Upper lobe of right lung (tissue), 1 donor: ENCODE measurements at regions not wholly inside any gene's neighbourhood (a gene's known extent, or its start where the extent isn't known, plus 50 kb on each side); places are given as distances from the start of the nearest gene placed in this dataset.

ENCODE experiments used
- ATAC-seq: fragments of 200-7000 bp; cut with Tn5 transposase; one replicate; pipeline ENCODE4 v1.9.1; 2020; ENCODE audit warnings: mild to moderate bottlenecking, moderate library complexity
- DNase-seq: peaks from one replicate; pipeline ENCODE4 v3.0.0-alpha.2; 2020
- H3K27ac ChIP-seq: fragments of 200-600 bp; one replicate; pipeline ENCODE4 v1.8.0; 2022
- H3K27me3 ChIP-seq: fragments of 200-600 bp; one replicate; pipeline ENCODE4 v1.8.0; 2022; ENCODE audit warnings: mild to moderate bottlenecking
- H3K36me3 ChIP-seq: fragments of 200-600 bp; one replicate; pipeline ENCODE4 v1.8.0; 2022
- H3K4me1 ChIP-seq: fragments of 200-600 bp; one replicate; pipeline ENCODE4 v1.8.0; 2022
- H3K4me3 ChIP-seq: fragments of 200-600 bp; one replicate; pipeline ENCODE4 v1.8.0; 2022; ENCODE audit warnings: mild to moderate bottlenecking
- H3K9me3 ChIP-seq: fragments of 200-600 bp; one replicate; pipeline ENCODE4 v1.8.0; 2022
- CTCF ChIP-seq: fragments of 200-600 bp; IDR thresholded peaks from one replicate; pipeline ENCODE4 v1.8.0; 2022; ENCODE audit warnings: antibody characterized with exemption
- intact Hi-C: fragments of 100-400 bp; cut with DNase I; formaldehyde crosslinking; loops from one replicate; pipeline ENCODE4 v1.11.0; 2022
- donor health status: DM: no; HTN: yes; CAD: no; lungs with severe emphysema.

DNA sequence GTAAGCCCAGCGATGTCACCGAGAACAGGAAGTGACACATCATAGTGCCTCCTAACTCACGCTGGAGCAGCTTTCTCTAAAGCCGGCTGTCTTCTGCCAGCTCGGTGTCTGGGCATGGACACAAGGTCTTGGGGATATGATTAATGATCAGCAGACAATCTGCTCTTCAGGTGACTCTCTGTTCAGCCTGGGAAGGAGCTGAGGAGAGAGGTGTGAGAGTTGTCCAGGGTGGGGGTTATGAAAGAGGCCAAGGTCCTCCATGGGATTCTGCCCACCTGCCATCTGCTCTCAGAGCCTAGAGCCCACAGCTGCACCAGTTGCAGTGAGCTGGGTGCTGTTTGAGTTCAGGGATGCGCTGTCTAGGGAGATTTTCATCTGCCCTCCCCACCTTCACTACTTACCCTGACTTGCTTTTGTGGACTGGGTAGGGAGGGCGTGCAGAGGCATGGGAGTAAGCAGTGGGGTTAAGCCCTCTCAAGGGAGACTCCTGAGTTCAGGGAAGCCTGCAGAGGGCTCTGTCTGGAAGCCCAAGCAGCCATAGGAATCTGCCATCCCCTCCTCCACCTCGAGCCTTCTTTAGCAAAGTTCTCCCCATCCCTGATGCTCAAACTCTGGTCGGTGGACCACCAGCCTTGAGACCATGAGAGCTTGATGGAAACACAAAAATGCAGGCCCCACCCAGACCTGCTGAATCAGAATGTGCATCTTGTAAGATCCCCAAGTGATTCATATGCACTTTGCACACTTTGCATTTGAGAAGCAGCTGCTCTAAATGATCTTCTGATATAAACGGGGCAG is 539.7 kb downstream of the RFC3 start:
- ATAC-seq (no peak), DNase-seq (no peak)
- H3K4me1 ChIP-seq = no peaks in the 10 kb centered on the region
- no peak for TF ChIP-seq CTCF
- no peaks in the 10 kb centered on the region for H3K9me3 ChIP-seq
- no peaks in the 10 kb centered on the region for H3K27me3 ChIP-seq
- no peaks in the 10 kb centered on the region for H3K36me3 ChIP-seq
- intact Hi-C loops = no loop called here
- no peak overlapping the region for H3K27ac ChIP-seq
- no peak overlapping the region for H3K4me3 ChIP-seq

DNA sequence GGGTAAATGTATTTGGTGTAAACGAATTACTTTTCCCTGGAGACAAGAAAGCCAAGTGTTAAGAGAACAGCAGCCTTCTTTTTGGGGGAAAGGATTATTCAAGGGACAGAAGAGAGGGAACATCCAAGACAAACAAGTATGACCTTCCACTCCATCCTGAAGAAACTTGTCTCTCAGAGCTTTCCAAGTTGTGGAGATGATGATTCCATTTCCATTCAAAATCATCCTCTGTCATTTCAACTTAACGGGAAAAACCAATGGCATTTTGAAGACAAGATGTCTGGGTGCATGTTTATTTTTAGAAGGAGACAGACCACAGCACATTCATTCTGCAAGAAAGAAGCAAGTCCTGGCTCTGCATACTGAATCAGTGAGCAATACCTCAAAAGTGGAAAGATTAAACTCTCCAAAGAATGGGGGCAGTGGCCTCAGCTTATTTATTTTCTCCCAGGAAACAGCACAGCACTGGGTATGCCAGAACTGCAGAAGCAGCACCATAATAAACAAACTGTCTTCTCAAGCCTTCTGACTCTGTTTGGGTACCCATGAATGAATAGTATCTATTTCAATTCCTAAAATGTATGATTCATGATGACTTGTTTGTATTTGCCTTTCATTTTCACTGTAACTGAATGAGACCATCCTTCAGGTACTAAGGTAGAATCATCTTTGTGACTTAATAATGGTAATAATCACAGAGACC is 541.0 kb downstream of the RFC3 start:
- H3K4me3 ChIP-seq = no peak overlapping the region
- no peaks in the 10 kb centered on the region for H3K27me3 ChIP-seq
- H3K27ac ChIP-seq = no peak overlapping the region
- no peaks in the 10 kb centered on the region for H3K4me1 ChIP-seq
- no peak for TF ChIP-seq CTCF
- no peak for DNase-seq
- intact Hi-C loops = no loop called here
- no peaks in the 10 kb centered on the region for H3K9me3 ChIP-seq
- no peak for ATAC-seq
- no peaks in the 10 kb centered on the region for H3K36me3 ChIP-seq

- no peaks in the 10 kb centered on the region for H3K36me3 ChIP-seq
- no peak for TF ChIP-seq CTCF
- ATAC-seq (no peak), DNase-seq (no peak)
- no peaks in the 10 kb centered on the region for H3K9me3 ChIP-seq
- intact Hi-C loops = no loop called here
- H3K4me1 ChIP-seq = no peaks in the 10 kb centered on the region
- no peak overlapping the region for H3K4me3 ChIP-seq
- no peak overlapping the region for H3K27ac ChIP-seq
- H3K27me3 ChIP-seq = no peaks in the 10 kb centered on the region
Measured at GRCh38 chr13:34360702-34361101, 542.8 kb downstream of the RFC3 start.

- H3K27ac ChIP-seq = no peak overlapping the region
- ATAC-seq (no peak), DNase-seq (no peak)
- no peak overlapping the region for H3K4me3 ChIP-seq
- no peaks in the 10 kb centered on the region for H3K27me3 ChIP-seq
- no peaks in the 10 kb centered on the region for H3K36me3 ChIP-seq
- H3K4me1 ChIP-seq = no peaks in the 10 kb centered on the region
- intact Hi-C loops = no loop called here
- no peak for TF ChIP-seq CTCF
- H3K9me3 ChIP-seq = no peaks in the 10 kb centered on the region
Measured at GRCh38 chr13:34361560-34361959, 543.6 kb downstream of the RFC3 start.

- intact Hi-C loops = no loop called here
- no peak overlapping the region for H3K4me3 ChIP-seq
- no peaks in the 10 kb centered on the region for H3K27me3 ChIP-seq
- DNase-seq (no peak), ATAC-seq (no peak)
- no peaks in the 10 kb centered on the region for H3K4me1 ChIP-seq
- no peak overlapping the region for H3K27ac ChIP-seq
- no peaks in the 10 kb centered on the region for H3K9me3 ChIP-seq
- H3K36me3 ChIP-seq = no peaks in the 10 kb centered on the region
- TF ChIP-seq CTCF = no peak
Measured at GRCh38 chr13:34363266-34363665, 545.3 kb downstream of the RFC3 start.
